ENCODE measurements at regions not wholly inside any gene's neighbourhood (a gene's known extent, or its start where the extent isn't known, plus 50 kb on each side); places are given as distances from the start of the nearest gene placed in this dataset.

GRCh38 chr14:42541535-42542001 is 934.9 kb downstream of the LRFN5 start:
- no peaks in the 10 kb centered on the region for H3K27me3 ChIP-seq (replicated peaks; ENCODE audit: insufficient read depth)
- no peaks in the 10 kb centered on the region for H3K36me3 ChIP-seq
- DNase-seq (ENCODE audit: low spot score): no peak
- ATAC-seq (ENCODE audit: insufficient number of reproducible peaks, low FRiP score, low read depth): no peak
- TF ChIP-seq CTCF (IDR thresholded peaks at IDR 0.05): no peak
- no peak overlapping the region for H3K27ac ChIP-seq
- H3K9me3 ChIP-seq: no peaks in the 10 kb centered on the region
- H3K4me3 ChIP-seq: no peak overlapping the region
- H3K4me1 ChIP-seq (ENCODE audit: control insufficient read depth in 1 of 2, low read depth in 2 of 2): no peaks in the 10 kb centered on the region

- Histone ChIP-seq H3K27me3 (replicated peaks; ENCODE audit: insufficient read depth) (no peaks in the 10 kb centered on the region), H3K36me3 (no peaks in the 10 kb centered on the region), H3K9me3 (no peaks in the 10 kb centered on the region), H3K4me1 (ENCODE audit: control insufficient read depth in 1 of 2, low read depth in 2 of 2) (no peaks in the 10 kb centered on the region), H3K27ac (no peak overlapping the region), H3K4me3 (no peak overlapping the region)
- DNase-seq (ENCODE audit: low spot score) (no peak), ATAC-seq (ENCODE audit: insufficient number of reproducible peaks, low FRiP score, low read depth) (no peak)
- TF ChIP-seq CTCF (IDR thresholded peaks at IDR 0.05): no peak
Measured at GRCh38 chr14:42535397-42535796, 928.7 kb downstream of the LRFN5 start.

- no peak overlapping the region for H3K27ac ChIP-seq
- no peaks in the 10 kb centered on the region for H3K9me3 ChIP-seq
- H3K4me1 ChIP-seq (ENCODE audit: control insufficient read depth in 1 of 2, low read depth in 2 of 2): no peaks in the 10 kb centered on the region
- no peaks in the 10 kb centered on the region for H3K36me3 ChIP-seq
- no peak overlapping the region for H3K4me3 ChIP-seq
- DNase-seq (ENCODE audit: low spot score): no peak
- TF ChIP-seq CTCF (IDR thresholded peaks at IDR 0.05): no peak
- no peaks in the 10 kb centered on the region for H3K27me3 ChIP-seq (replicated peaks; ENCODE audit: insufficient read depth)
- ATAC-seq (ENCODE audit: insufficient number of reproducible peaks, low FRiP score, low read depth): no peak
Measured at GRCh38 chr14:42533476-42533875, 926.8 kb downstream of the LRFN5 start.

GRCh38 chr14:42532194-42532593 is 925.5 kb downstream of the LRFN5 start:
- Histone ChIP-seq H3K9me3 (no peaks in the 10 kb centered on the region), H3K27ac (no peak overlapping the region), H3K4me3 (no peak overlapping the region), H3K4me1 (ENCODE audit: control insufficient read depth in 1 of 2, low read depth in 2 of 2) (no peaks in the 10 kb centered on the region), H3K36me3 (no peaks in the 10 kb centered on the region), H3K27me3 (replicated peaks; ENCODE audit: insufficient read depth) (no peaks in the 10 kb centered on the region)
- no peak for TF ChIP-seq CTCF (IDR thresholded peaks at IDR 0.05)
- DNase-seq (ENCODE audit: low spot score) (no peak), ATAC-seq (ENCODE audit: insufficient number of reproducible peaks, low FRiP score, low read depth) (no peak)

- no peak for DNase-seq (ENCODE audit: low spot score)
- H3K4me1 ChIP-seq (ENCODE audit: control insufficient read depth in 1 of 2, low read depth in 2 of 2): no peaks in the 10 kb centered on the region
- H3K36me3 ChIP-seq: no peaks in the 10 kb centered on the region
- H3K27ac ChIP-seq: no peak overlapping the region
- no peaks in the 10 kb centered on the region for H3K9me3 ChIP-seq
- no peak for ATAC-seq (ENCODE audit: insufficient number of reproducible peaks, low FRiP score, low read depth)
- no peak for TF ChIP-seq CTCF (IDR thresholded peaks at IDR 0.05)
- no peaks in the 10 kb centered on the region for H3K27me3 ChIP-seq (replicated peaks; ENCODE audit: insufficient read depth)
- H3K4me3 ChIP-seq: no peak overlapping the region
Measured at GRCh38 chr14:42527141-42527540, 920.5 kb downstream of the LRFN5 start.

Data from thoracic aorta (tissue), 2 donors.